Nephron progenitor cell (in vitro differentiated cells): ENCODE measurements at regions not wholly inside any gene's neighbourhood (a gene's known extent, or its start where the extent isn't known, plus 50 kb on each side); places are given as distances from the start of the nearest gene placed in this dataset.
A peak's percentile ranks its signal among the peaks of the same experiment; 100 is the strongest.

ENCODE experiments used
- DNase-seq: peaks from one replicate; pipeline ENCODE4 v3.0.0; 2021
- H3K27ac Mint-ChIP-seq: 2 replicates; pipeline ENCODE4 v1.8.0; 2021; ENCODE audit warnings: mild to moderate bottlenecking, moderate library complexity, mixed read lengths
- H3K27me3 Mint-ChIP-seq: 2 replicates; pipeline ENCODE4 v1.8.0; 2021; ENCODE audit warnings: mild to moderate bottlenecking, low read depth, mixed read lengths; ENCODE audit not compliant: poor library complexity
- H3K36me3 Mint-ChIP-seq: 2 replicates; pipeline ENCODE4 v1.8.0; 2021; ENCODE audit warnings: low read depth, mixed read lengths
- H3K4me1 Mint-ChIP-seq: 2 replicates; pipeline ENCODE4 v1.8.0; 2021; ENCODE audit warnings: mixed read lengths
- H3K4me3 Mint-ChIP-seq: 2 replicates; pipeline ENCODE4 v1.8.0; 2021; ENCODE audit warnings: mild to moderate bottlenecking, moderate library complexity, mixed read lengths
- H3K9me3 Mint-ChIP-seq: 2 replicates; pipeline ENCODE4 v1.8.0; 2021; ENCODE audit warnings: mild to moderate bottlenecking, moderate library complexity, mixed read lengths
- CTCF ChIP-seq: fragments of 200-600 bp; sonication (generic); IDR thresholded peaks from 2 replicates; pipeline ENCODE4 v1.5.0; 2021; ENCODE audit warnings: antibody characterized with exemption

DNA sequence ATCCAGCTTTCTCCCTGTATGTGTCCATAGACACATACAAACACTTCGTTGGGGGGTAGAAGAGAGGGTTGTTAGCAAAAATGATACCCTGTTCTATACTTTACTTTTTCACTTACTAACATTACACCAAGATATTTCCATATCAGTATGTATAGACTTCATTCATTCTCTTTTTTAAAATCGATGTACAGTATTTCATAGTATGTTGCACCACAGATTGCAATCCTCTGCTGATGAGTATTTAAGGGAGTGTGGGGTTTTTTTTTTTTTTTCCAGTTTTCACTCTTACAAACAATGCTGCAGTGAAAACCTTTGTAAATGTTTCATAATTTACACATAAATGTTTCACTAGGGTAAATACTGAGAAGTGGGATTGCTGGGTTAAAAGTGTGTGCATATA, 402.3 kb downstream of the LRATD1 start:
- H3K4me3 Mint-ChIP-seq, result no peak overlapping the region
- H3K27ac Mint-ChIP-seq, result no peak overlapping the region
- no peak for TF ChIP-seq CTCF
- peaks cover 25% of the 10 kb centered on the region for H3K4me1 Mint-ChIP-seq
- H3K27me3 Mint-ChIP-seq, result peaks cover 7% of the 10 kb centered on the region
- H3K9me3 Mint-ChIP-seq, result no peaks in the 10 kb centered on the region
- H3K36me3 Mint-ChIP-seq, result no peaks in the 10 kb centered on the region
- no peak for DNase-seq

DNA sequence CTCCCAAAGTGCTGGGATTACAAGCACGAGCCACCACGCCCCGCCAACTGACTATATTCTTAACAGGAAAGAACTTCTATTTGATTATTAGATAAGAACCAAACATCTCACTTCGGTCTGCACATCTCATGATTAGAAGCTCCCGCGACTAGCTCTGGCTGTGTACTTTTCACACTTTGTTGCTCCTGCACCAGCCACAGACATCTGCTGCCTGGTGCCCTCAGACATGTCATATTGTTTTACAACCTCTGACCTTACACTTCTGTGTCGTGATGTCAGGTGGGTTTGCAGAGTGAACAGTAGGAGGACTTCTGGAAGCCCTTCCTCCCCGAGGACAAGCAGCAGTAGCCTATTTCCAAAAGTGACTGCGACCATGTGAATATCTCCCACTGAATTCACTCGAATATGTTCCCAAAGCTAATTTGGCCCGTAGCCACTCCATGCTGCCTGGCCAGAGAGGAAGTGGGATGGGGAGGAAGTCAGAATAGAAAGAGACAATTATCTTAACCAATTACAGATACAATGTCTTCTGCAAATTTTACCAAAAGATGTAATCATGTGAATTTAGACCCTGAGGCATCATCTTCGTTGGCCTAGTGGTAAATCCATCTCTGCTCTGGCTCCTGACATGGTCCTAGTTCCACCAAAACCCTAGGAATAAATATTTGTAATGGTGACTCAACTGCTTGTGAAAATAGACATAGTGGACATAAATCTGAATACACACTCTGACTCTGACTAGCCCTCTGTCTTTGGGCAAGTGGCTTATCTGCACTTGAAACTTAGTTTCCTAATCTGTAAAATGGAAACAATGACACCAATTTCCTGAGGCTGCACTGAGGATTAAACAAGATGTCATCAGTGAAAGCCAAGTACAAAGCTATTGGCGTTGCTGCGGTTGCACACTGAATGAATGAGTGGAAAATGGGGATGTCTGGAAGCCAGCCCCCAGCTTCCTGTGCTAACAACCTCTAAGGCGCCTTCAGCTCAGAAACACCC, 406.1 kb downstream of the LRATD1 start:
- Mint-ChIP-seq H3K4me3 (no peak overlapping the region), H3K4me1 (peaks cover 53% of the 10 kb centered on the region), H3K27ac (peak overlapping the region; percentile 76), H3K27me3 (peaks cover 7% of the 10 kb centered on the region), H3K36me3 (no peaks in the 10 kb centered on the region), H3K9me3 (no peaks in the 10 kb centered on the region)
- TF ChIP-seq CTCF, result no peak
- no peak for DNase-seq

DNA sequence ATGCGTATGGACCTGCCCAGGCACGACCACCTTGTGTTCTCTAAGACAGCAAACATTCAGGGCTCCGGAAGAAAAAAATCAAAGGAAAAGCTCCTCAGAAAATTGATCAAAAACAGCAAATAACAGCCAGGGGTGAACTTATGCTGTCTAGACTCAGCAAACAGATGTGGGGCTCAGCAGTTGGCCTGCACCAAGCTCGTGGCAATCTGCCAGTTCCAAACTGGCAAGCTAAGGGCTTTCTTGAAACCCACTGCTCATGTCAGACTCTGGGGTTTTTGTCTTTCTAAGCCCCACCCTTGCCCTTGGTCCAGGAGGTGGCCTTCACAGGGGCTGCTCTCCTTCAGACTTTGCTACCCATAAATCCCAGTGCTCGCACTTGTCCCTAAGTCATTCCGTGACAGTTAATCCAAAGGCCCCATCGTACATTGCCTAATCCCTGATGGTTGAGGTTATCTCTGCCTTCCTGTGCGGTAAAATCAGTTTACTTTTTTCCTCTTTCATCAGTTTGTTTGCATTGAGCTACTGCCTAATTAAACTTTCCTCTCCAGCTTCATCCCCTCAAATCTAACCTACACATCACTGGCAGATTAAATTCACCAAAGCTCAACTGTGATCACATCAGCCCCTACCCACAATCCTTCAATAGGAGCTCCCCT, 408.0 kb downstream of the LRATD1 start:
- Mint-ChIP-seq H3K27ac (peak overlapping the region; percentile 22), H3K4me3 (no peak overlapping the region), H3K36me3 (no peaks in the 10 kb centered on the region), H3K27me3 (peaks cover 7% of the 10 kb centered on the region), H3K4me1 (peaks cover 60% of the 10 kb centered on the region), H3K9me3 (no peaks in the 10 kb centered on the region)
- no peak for DNase-seq
- TF ChIP-seq CTCF, result no peak

GRCh38 chr2:15041429-15041837, 408.9 kb downstream of the LRATD1 start:
- peak overlapping the region; percentile 62 for H3K27ac Mint-ChIP-seq
- peaks cover 7% of the 10 kb centered on the region for H3K27me3 Mint-ChIP-seq
- TF ChIP-seq CTCF, result no peak
- no peaks in the 10 kb centered on the region for H3K9me3 Mint-ChIP-seq
- no peak overlapping the region for H3K4me3 Mint-ChIP-seq
- no peak for DNase-seq
- no peaks in the 10 kb centered on the region for H3K36me3 Mint-ChIP-seq
- H3K4me1 Mint-ChIP-seq, result peaks cover 60% of the 10 kb centered on the region

GRCh38 chr2:15042801-15043217, 410.3 kb downstream of the LRATD1 start:
- H3K9me3 Mint-ChIP-seq, result no peaks in the 10 kb centered on the region
- no peak for DNase-seq
- no peak overlapping the region for H3K4me3 Mint-ChIP-seq
- no peaks in the 10 kb centered on the region for H3K36me3 Mint-ChIP-seq
- no peak overlapping the region for H3K27ac Mint-ChIP-seq
- peaks cover 60% of the 10 kb centered on the region for H3K4me1 Mint-ChIP-seq
- no peak for TF ChIP-seq CTCF
- H3K27me3 Mint-ChIP-seq, result peaks cover 7% of the 10 kb centered on the region
